Erythroblast (primary cell): ENCODE measurements at regions not wholly inside any gene's neighbourhood (a gene's known extent, or its start where the extent isn't known, plus 50 kb on each side); places are given as distances from the start of the nearest gene placed in this dataset.

ENCODE experiments used
- GATA1 ChIP-seq: IDR thresholded peaks from 2 replicates; pipeline ENCODE4 v1.6.1; 2011; ENCODE audit warnings: low read depth, mild to moderate bottlenecking, control low read depth, low read length, moderate library complexity
- POLR2A ChIP-seq: IDR thresholded peaks from 2 replicates; pipeline ENCODE4 v1.6.1; 2011; ENCODE audit warnings: mild to moderate bottlenecking, low read length

GRCh38 chr4:186831574-186831973 is 107.9 kb upstream of the FAT1 start:
- no peak for TF ChIP-seq POLR2A
- TF ChIP-seq GATA1, result no peak
